Left kidney (tissue), 1 donor: ENCODE measurements at regions not wholly inside any gene's neighbourhood (a gene's known extent, or its start where the extent isn't known, plus 50 kb on each side); places are given as distances from the start of the nearest gene placed in this dataset.
"Not testable (repeated sequence)": the region's sequence is repeated elsewhere in the genome, so short reads cannot be mapped to it uniquely, and the experiment has no call there.

Source experiments
- DNase-seq: peaks from one replicate; pipeline ENCODE4 v3.0.0-alpha.2; 2013

DNA sequence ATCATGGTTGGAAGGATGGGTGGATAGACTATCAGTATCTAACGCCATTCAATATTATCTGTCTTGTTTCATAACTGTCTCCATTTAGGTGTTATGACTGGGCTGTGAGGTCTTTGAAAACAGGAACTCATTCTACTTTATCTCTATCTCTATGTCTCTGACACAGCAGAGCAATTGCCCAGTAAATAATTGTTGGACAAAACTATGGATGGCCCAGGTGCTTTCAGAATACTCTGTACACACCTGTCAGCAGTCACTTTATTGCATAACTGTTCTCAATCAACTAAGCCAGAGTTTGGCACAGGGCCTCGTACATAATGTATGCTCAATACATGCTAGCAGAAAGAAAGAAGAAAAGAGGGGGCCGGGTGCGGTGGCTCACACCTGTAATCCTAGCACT, 210.3 kb downstream of the OPA1 start:
- no peak for DNase-seq

GRCh38 chr3:193805448-193805847, 212.4 kb downstream of the OPA1 start:
- no peak for DNase-seq

- no peak for DNase-seq
Observed at GRCh38 chr3:193808317-193808716, 215.3 kb downstream of the OPA1 start.

DNA sequence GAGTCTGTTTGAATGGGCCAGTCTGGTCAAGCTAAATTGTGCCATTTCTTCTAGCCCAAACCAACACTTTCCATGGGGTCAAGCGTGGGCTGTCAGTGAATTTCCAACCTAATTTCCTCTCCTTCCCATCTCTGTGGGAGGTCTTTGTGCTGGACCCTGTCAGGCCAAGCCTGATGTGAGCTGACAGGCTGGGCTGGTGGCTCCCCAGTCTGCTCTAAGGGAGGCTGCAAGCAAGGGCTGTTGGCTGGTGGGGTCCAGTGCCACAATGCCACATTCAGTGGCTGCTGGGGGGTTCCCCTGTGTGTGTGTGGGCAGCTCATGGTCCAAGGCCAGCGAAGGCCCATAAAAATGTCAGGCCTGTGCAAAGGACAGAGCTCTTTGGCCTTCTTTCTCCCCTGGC, 216.1 kb downstream of the OPA1 start:
- no peak for DNase-seq

- no peak for DNase-seq
Observed at GRCh38 chr3:193812078-193812725, 219.2 kb downstream of the OPA1 start.

DNA sequence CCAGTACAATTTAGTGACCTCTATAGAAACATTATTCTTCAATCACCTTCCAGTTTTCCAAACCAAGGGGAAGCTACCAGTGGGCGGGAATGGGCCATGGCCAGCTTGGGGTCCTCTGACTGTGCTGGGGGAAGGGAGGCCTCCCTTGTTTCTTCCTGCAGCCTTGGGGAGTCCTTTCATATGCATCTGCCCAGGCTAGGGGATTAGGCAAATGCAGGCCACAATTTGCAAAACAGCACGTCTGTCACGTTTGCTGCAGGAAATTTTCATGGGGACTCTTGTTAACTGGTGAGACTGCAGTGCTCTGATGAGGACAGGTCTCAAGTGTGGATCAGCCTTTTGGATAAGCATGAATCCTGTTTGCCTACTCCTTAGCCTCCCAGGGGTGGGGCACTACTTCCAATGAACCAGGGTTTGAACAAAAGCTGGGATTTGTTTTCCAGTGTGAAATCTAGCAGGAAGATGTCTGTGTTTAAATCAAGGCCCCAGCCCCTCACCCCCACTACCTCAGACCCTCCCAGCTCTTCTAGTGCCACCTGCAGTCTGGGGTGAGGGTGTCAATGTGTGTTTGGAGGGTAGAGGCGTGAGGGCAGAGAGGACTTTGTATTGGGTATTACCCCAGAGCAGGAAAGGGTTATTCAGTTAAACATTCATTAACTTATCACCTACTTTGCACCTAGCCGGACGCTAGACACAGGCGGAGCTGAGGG, 219.9 kb downstream of the OPA1 start:
- DNase-seq, result no peak

GRCh38 chr3:193813501-193813830, 220.5 kb downstream of the OPA1 start:
- DNase-seq, result no peak

GRCh38 chr3:193814166-193814892, 221.3 kb downstream of the OPA1 start:
- no peak for DNase-seq

DNA sequence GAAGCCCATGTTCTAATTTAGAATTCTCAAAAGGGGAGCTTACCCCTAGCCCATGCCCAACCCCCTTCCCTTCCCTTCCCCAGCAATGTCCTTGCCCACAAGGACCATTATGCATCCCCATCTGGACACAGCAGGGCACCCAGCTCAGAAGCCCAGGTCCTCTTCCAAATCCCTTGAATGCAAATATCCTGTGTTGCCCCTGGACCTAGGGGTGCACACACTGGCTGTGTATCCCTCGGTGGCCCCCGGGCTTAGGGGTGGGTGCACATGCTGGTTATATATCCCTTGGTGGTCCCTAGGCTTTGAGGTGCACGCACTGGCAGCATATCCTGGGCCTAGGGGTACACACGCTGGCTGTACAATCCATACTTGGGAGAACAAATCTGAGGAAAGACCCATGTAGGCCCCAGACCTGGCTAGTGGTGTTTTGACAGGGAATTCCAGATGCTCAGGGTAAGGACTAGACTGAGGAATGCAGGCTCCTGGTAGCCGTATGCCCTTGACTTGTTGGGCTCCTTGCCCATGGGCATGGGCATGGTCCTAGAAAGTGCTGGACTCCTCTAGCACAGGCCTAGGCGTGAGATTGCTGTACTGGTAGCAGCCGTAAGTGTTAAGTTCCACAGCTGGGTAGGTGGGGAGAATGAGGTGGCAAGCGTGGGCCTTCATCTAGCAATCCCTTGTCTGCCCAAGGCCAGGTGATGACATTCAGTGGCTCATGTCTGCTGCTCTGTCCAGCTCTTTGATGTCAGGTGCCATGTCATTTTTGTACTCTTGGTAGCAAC, 222.4 kb downstream of the OPA1 start:
- DNase-seq, result no peak

DNA sequence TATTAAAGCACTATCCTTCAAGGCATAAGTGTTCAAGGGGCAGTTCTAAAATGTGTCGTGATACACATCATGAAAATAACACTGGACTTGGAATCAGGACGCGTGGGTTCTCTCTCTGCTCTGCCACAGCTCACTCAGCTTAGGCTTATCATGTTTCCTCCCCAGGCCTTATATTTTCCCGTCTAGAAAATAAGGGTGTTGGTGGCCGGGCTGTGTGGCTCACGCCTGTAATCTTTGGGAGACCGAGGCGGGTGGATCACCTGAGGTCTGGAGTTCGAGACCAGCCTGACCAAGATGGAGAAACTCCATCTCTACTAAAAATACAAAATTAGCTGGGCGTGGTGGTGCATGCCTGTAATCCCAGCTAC, 223.0 kb downstream of the OPA1 start:
- no peak for DNase-seq

GRCh38 chr3:193816656-193817311, 223.8 kb downstream of the OPA1 start:
- peak; percentile 80 for DNase-seq

DNA sequence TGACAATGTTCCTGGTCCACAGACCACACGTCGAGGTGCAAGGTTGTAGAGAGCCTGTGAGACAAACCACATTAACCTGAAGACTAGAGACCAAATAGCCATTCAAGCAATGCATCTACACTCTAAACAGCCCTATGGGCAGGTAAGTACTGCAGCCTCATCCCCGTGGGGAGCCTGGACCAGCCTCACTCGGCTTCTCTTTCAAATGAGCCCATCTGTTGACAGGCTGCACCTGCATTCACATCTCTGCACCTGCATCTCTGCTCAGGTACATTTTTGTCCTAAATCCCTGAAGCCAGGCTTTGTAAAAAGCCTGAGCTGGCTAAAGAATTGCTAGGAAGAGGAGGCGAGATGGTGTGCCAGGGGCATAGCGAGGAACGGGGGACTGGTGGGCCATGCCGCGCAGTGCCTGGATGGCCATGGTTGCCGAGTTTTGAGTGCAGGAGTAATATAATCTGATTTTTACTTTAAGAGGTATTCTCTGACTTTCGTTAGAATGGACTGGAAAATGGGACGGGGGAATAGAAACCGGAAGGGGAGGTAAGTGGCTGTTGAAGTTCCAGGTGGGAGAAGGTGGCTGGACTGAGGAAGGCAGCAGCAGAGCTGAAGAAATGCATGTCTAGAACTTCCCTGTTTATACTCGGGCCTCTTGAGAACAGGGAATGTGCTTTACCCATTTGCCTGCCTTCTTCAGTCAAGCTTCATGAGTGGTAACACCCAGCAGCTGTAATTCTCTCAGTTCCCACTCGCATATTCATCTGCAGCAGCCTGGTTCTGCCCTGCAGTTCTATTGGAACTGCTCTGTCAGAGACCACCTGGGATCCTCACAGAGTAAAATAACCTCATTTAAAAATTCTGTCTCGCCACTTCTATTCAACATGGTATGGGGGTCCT, 226.4 kb downstream of the OPA1 start:
- DNase-seq, result no peak

GRCh38 chr3:193821151-193821668, 228.2 kb downstream of the OPA1 start:
- DNase-seq, result no peak

DNA sequence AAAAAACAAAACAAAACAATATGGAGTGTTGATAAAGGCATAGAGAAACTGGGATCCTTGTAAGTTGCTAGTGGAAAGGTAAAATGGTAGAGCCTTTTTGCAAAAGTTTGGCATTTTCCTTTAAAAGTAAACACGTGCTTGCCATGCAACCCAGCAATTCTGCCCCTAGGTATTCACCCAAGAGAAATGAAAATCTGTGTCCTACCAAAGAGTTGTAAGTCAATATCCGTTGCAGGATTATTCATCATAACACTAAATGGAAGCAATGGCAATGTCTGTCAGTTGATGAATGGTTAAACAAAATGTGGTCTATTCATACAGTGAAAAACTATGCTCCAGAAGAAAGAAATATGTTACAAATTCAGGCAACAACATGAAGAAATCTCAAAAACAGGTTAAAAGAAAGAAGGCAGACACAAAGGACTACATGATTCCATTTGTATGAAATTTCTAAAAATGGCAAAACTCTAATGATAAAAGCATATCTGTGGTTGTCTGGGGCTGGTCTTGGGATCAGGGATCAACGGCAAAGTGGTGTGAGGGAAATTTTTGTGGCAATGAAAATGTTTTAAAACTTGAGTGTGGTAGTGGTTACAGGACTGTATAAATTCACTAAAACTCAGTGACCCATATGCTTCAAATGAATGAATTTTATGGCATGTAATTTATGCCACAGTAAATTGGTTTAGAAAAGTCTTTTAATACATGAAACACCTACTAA, 229.6 kb downstream of the OPA1 start:
- DNase-seq, result no peak

DNA sequence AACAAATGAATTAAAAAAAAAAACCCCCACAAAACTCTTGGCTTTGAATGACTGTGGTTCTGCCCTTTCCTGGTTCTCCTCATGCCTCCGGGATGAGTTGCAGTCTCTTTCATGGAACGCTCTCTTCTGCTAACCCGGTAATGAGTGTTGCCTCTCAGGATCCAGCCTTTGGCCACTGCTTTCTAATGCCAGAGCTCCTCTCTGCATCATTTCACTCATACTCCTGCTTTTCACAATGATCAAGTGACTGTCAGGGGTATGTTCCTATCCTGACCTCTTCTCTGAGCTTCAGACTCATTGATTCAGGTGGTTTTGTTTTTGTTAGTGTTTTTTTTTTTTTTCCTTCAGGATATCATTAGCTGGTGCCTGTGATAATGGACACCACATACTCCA, 230.2 kb downstream of the OPA1 start:
- not testable (repeated sequence) for DNase-seq

- DNase-seq, result no peak
Observed at GRCh38 chr3:193824365-193824764, 231.4 kb downstream of the OPA1 start.

GRCh38 chr3:193825617-193826016, 232.6 kb downstream of the OPA1 start:
- DNase-seq, result no peak

DNA sequence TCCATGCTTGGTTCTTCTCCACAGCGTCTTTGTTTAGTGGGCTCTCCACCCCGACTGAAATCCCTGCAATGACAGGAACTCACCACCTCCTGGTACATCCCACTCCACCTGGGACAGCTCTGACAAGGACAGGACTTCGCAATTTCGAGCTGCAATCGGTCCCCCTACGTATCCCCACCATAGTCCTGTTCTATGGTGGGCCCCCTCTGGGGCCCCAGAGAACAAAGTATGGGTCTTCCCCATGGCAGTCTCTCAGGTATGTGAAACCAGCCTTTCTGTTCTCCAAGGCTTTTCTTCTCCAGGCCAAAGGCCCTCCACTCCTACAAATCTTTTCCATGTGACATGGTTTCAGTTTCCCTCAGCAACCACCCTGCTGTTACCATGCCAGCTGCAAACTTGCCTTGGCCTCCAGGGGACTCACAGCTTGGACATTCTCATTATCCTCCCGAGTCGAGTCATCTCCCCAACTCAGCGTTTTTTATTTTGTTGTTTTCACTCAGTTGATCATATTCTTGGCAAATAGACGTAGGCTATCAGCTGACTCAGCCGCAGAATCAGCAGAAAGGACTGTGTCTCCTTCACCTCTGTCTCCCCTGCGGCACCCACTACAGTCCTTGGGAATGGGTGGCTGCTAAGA, 233.3 kb downstream of the OPA1 start:
- DNase-seq, result no peak

- DNase-seq, result no peak
Observed at GRCh38 chr3:193827040-193827669, 234.1 kb downstream of the OPA1 start.
